ENCODE measurements at regions not wholly inside any gene's neighbourhood (a gene's known extent, or its start where the extent isn't known, plus 50 kb on each side); places are given as distances from the start of the nearest gene placed in this dataset.

DNA sequence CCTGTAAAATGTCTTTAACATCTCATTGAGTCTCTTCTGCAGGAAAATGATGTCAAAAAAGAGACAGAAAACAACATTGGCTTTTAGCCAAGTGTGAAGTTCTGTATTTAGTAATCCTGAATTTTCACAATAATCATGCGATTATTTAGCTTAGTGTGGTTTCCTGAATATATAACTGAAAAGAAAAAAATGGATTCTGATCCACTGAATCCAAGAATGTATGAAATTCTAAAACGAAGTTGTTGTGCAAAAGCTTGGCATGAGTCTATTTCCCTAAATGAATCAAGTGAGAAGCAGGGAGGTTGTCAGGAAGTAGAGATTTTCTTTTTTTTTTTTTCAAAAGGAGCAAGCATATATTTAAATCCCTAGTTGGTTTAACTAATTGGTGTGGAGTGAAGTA is 145.9 kb upstream of the CDH6 start:
- Histone ChIP-seq H3K4me2 (no peak overlapping the region), H3K4me1 (ENCODE audit: control insufficient read depth in 1 of 2, insufficient read depth in 2 of 2, low read depth in 1 of 2, low read length in 1 of 2) (no peaks in the 10 kb centered on the region; a peak in 1 of 4 replicates), H3K79me2 (ENCODE audit: insufficient read depth) (no peaks in the 10 kb centered on the region), H3K4me3 (ENCODE audit: low read depth in 2 of 2, low read length in 1 of 2) (no peak overlapping the region), H3K36me3 (replicated peaks in 1 of 2; ENCODE audit: control insufficient read depth in 1 of 2, insufficient read depth in 2 of 2, low read length in 1 of 2) (no peaks in the 10 kb centered on the region), H3K27me3 (ENCODE audit: insufficient read depth) (no peaks in the 10 kb centered on the region), H2AFZ (ENCODE audit: low read depth) (no peak overlapping the region), H3K9me3 (no peaks in the 10 kb centered on the region), H3K9me2 (no peaks in the 10 kb centered on the region), H3K27ac (ENCODE audit: low read depth in 2 of 2, low read length in 1 of 2) (no peak overlapping the region), H4K20me1 (ENCODE audit: insufficient read depth) (no peaks in the 10 kb centered on the region), H3K9ac (no peak overlapping the region), H3F3A (replicated peaks; ENCODE audit: insufficient read depth) (no peaks in the 10 kb centered on the region)
- ChIA-PET POLR2A (no interaction called here), CTCF (no interaction called here)
- no peak for DNase-seq
- WGBS (ENCODE audit: low lambda C conversion rate) = 16% methylated on average over 2 of the region's 2 CpGs
- TF ChIP-seq, protein P1, sequence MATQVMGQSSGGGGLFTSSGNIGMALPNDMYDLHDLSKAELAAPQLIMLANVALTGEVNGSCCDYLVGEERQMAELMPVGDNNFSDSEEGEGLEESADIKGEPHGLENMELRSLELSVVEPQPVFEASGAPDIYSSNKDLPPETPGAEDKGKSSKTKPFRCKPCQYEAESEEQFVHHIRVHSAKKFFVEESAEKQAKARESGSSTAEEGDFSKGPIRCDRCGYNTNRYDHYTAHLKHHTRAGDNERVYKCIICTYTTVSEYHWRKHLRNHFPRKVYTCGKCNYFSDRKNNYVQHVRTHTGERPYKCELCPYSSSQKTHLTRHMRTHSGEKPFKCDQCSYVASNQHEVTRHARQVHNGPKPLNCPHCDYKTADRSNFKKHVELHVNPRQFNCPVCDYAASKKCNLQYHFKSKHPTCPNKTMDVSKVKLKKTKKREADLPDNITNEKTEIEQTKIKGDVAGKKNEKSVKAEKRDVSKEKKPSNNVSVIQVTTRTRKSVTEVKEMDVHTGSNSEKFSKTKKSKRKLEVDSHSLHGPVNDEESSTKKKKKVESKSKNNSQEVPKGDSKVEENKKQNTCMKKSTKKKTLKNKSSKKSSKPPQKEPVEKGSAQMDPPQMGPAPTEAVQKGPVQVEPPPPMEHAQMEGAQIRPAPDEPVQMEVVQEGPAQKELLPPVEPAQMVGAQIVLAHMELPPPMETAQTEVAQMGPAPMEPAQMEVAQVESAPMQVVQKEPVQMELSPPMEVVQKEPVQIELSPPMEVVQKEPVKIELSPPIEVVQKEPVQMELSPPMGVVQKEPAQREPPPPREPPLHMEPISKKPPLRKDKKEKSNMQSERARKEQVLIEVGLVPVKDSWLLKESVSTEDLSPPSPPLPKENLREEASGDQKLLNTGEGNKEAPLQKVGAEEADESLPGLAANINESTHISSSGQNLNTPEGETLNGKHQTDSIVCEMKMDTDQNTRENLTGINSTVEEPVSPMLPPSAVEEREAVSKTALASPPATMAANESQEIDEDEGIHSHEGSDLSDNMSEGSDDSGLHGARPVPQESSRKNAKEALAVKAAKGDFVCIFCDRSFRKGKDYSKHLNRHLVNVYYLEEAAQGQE (IDR thresholded peaks at IDR 0.05; ENCODE audit: low read depth, low read length) = no peak

DNA sequence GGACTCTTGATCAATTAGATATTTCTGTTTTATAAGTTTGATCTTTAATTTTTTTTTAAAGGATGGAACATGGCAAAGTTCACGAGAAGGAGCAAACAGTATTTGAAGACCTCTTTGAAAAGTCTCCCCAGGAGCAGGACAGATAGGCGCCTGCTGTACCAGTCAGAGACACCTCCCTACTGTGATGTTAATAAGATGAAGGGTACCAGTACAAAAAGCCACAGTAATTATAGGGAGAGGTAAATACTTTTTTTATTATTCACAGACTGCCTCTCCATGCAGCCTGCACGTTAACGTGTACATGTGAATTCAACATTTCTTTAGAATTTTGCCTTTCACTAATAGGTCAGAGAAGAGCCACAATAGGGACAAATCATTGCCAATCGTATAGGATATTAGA is 146.5 kb upstream of the CDH6 start:
- 25% methylated on average over 5 of the region's 5 CpGs for WGBS (ENCODE audit: low lambda C conversion rate)
- no peak overlapping the region for H2AFZ ChIP-seq (ENCODE audit: low read depth)
- no peak overlapping the region for H3K4me3 ChIP-seq (ENCODE audit: low read depth in 2 of 2, low read length in 1 of 2)
- TF ChIP-seq EZH2phosphoT487 (IDR thresholded peaks at IDR 0.05; ENCODE audit: borderline replicate concordance, low read depth) (no peak), SIN3A (IDR thresholded peaks at IDR 0.05; ENCODE audit: borderline replicate concordance, low read depth, low read length) (no peak), NRF1 (IDR thresholded peaks at IDR 0.05; ENCODE audit: low read depth, low read length) (no peak), RXRA (IDR thresholded peaks at IDR 0.05; ENCODE audit: borderline replicate concordance, low read depth) (no peak), ELF1 (IDR thresholded peaks at IDR 0.05) (no peak), FOXJ3 (CRISPR knock-in tag; IDR thresholded peaks at IDR 0.05) (no peak)
- TF ChIP-seq, protein P2, sequence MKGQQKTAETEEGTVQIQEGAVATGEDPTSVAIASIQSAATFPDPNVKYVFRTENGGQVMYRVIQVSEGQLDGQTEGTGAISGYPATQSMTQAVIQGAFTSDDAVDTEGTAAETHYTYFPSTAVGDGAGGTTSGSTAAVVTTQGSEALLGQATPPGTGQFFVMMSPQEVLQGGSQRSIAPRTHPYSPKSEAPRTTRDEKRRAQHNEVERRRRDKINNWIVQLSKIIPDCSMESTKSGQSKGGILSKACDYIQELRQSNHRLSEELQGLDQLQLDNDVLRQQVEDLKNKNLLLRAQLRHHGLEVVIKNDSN (IDR thresholded peaks at IDR 0.05; ENCODE audit: borderline replicate concordance, low read depth) = no peak
- TF ChIP-seq, protein P1 (IDR thresholded peaks at IDR 0.05; ENCODE audit: low read depth, low read length) = no peak
- no peak for DNase-seq
- no peaks in the 10 kb centered on the region for H3K9me3 ChIP-seq
- ChIA-PET POLR2A (no interaction called here), CTCF (no interaction called here)
- no peak overlapping the region for H3K27ac ChIP-seq (ENCODE audit: low read depth in 2 of 2, low read length in 1 of 2)
- no peak overlapping the region for H3K4me2 ChIP-seq
- no peaks in the 10 kb centered on the region for H3K79me2 ChIP-seq (ENCODE audit: insufficient read depth)
- no peaks in the 10 kb centered on the region for H3F3A ChIP-seq (replicated peaks; ENCODE audit: insufficient read depth)
- no peaks in the 10 kb centered on the region for H4K20me1 ChIP-seq (ENCODE audit: insufficient read depth)
- H3K9me2 ChIP-seq = no peaks in the 10 kb centered on the region
- H3K9ac ChIP-seq = no peak overlapping the region
- H3K4me1 ChIP-seq (ENCODE audit: control insufficient read depth in 1 of 2, insufficient read depth in 2 of 2, low read depth in 1 of 2, low read length in 1 of 2) = no peaks in the 10 kb centered on the region; a peak in 1 of 4 replicates
- no peaks in the 10 kb centered on the region for H3K36me3 ChIP-seq (replicated peaks in 1 of 2; ENCODE audit: control insufficient read depth in 1 of 2, insufficient read depth in 2 of 2, low read length in 1 of 2)
- no peaks in the 10 kb centered on the region for H3K27me3 ChIP-seq (ENCODE audit: insufficient read depth)

All from SK-N-SH (cell line).